Stimulated activated CD4-positive, alpha-beta T cell treated with anti-CD3 and anti-CD28 coated beads, Interleukin-1b, Interleukin-23, amount 100 ng/mL, for 48 hours (primary cell): ENCODE measurements at regions not wholly inside any gene's neighbourhood (a gene's known extent, or its start where the extent isn't known, plus 50 kb on each side); places are given as distances from the start of the nearest gene placed in this dataset.

Source experiments
- DNase-seq: peaks from one replicate; pipeline ENCODE4 v3.0.0-alpha.2; 2020

DNA sequence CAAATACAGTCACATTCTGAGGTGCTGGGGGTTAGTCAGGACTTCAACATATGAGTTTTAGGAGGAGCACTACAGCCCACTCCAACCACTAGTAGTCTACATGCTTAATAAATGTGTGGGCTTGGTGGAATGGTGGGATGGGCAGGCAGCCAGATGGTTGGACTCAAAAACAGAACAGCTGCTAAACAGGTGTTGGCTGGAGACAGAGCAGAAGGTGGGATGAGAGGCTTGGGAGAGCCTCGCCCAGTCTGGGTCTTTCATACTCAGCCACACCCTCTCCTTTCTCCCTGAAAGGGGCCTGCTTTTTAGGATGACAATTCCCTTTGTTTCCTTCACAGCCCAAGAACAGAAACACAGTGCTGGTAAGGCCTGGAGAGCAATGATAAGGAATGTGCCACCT is 143.9 kb upstream of the KLHL29 start:
- DNase-seq: no peak

DNA sequence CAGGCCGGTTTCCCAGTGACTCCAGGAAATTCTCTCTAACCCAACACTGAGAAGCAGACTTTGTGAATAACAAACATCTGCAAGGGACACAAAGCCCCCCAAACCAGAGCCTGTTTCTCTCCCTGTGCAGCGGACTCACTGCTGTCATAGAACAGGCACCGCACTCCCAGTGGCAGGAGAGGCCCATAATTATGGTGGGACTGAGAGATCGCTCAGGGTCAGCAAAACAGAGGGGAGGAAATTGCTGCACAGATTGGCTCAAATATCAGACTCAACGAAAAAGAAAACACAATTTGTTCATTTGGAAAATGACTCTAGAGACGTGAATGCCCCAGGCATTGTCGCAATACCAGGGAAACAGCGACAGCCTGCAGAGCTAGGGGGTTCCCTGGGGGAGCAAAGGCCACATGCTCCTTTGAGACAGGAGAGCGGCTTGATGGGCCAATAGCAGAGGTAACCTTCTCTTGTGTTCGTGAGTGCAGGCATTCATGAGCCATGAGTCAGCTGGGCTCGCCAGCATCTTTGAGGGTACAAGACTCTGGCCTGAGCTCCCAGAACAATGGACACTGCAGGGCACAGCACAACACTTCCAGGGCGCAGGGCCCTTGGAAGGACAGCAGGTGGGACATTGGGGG is 143.3 kb upstream of the KLHL29 start:
- no peak for DNase-seq

DNA sequence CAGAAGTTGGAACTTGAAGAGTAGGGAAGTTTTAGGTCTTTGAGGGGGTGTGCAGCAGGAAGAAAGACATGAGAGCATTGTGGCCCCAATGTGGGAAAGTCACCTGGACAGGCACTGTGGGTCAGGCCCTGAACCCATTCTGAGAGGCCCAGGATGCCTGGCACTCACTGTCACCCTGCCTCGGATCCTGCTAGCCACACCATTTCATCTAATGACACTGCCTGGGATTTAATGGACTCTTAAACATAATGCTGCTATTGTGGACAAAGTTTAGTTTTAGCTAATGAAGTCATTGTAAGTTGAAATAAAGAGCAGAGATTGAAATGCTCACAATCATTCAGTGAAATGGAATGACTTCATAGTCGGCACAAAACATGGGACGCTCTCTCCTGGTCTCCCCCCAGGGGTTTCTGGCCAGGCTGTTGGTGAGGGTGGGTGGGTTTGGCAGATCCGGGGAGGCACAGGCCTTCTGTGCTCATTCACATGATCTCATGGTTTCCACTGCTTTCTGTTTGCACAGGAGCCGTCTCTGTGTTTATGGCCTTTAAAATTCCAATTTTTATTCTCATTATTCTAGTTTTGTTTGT is 141.8 kb upstream of the KLHL29 start:
- DNase-seq: no peak

DNA sequence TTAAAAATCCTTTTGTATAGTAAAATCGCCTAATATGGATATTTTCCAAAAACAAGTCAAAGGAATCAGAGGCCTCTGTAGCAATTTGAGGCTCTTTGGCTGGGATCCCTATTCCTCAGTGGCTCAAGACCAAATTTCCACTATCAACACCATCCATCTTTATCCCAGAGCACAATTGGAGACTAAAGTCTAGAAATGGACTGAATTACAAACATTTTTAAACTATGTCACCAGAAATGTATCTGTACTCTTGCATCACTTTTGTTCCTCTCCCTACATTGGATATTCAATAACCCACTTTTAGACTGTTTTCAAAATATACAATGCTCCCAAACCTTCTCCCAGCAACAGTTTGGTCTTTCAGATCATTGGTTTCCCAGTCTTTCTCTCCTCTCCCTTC is 140.4 kb upstream of the KLHL29 start:
- DNase-seq: no peak

DNA sequence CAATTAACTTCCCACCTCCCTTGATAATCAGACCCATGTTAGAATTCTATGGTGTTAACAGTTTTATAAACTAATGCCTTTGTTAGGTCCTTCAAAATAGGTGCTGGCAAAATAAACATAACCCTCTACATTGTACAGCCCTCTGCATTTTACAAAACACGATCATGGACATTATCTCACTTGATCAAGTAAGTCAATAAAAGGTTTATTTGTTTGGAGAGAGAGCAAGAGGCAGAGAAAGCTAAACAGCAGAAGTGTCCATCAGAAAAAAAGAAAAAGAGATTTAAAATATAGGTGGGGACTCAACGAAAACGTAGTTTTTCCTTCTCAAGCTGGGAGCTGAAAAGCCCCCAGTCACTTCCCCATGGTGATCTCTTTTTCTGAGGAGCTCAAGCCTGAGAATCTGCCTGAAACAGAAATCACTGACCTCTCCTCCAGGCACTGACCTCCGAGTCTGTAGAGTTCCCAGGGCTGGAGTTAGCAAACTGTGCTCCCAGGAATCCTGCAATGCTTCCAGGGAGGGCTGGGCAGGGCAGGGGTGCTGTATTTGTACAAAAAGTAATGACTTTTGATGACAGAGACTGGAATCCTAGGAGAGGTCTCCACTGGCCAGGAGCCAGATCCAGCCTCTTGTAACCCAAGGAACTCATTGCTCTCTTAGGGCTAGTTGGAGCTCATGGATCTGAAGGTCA is 137.8 kb upstream of the KLHL29 start:
- DNase-seq: no peak

DNA sequence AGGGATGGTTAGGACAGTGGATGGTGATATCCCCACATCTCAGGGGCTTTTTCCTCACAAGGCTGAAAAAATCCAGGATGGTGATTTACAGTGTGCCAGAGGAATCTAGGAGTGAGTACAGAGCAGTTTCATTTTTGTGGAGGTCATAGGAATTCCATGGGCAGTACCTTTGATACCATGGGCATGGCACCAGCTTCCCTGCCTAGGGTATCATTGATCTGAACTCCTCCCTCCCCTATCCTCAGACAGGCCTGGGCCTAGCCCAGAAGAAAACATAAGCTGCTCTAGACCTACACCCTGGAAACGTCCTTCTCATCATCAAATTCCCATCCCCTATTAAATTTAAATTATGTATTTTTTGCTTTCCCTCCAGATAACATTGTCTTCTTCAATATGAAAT is 136.3 kb upstream of the KLHL29 start:
- no peak for DNase-seq

DNA sequence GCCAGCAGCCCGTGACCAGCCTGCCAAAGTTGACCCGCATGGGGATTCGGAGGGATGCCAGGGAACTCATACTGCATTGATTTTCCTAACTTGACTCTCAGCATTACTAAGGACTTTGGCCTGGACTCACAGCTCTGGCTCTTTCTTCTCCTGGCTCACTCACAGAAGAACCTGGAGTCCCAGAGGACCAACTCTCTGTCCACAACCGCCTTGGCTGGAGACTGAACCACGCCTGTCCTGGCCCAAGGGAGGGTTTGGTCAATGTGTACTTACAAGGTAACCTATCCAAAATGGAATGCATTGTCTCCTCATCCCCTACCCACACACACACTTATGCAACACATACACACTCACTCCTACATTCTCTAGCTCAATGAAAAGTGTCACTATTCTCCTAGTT is 135.6 kb upstream of the KLHL29 start:
- DNase-seq: no peak

DNA sequence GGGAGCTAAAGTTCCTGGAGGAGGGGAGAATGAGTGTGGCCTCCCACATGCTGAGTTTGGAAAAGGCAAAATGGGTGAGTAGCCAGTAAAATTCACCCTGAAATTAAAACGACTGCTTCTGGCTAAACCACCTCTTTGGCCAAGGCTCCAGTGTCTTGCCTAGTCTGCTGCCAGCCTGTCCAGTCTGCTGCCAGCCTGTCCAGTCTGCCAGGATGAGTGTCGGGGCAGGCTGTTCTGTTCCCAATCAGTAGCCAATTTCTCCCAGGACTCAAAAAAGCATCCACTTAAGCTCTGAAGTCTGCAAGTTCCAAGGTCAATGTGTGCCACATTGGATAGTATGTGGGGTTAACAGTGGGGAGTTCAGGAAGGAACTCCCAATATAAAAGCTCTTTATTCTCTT is 134.6 kb upstream of the KLHL29 start:
- DNase-seq: no peak

DNA sequence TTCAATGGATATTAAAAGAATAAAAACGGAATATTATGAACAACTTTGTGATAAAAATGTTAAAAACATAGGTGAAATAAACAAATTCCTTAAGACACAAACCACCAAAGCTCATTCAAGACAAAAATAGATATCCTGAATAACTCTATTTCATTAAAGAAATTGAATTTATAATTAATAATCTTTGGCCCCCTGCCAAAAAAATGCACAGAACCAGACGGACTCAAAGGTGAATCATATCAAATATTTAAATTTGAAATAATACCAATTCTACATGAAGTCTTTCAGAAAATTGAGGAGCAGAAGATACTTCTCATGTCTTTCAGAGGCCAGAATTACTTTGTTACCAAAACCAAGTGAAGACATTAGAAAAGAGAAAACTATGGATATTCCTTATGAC is 128.3 kb upstream of the KLHL29 start:
- DNase-seq: no peak

DNA sequence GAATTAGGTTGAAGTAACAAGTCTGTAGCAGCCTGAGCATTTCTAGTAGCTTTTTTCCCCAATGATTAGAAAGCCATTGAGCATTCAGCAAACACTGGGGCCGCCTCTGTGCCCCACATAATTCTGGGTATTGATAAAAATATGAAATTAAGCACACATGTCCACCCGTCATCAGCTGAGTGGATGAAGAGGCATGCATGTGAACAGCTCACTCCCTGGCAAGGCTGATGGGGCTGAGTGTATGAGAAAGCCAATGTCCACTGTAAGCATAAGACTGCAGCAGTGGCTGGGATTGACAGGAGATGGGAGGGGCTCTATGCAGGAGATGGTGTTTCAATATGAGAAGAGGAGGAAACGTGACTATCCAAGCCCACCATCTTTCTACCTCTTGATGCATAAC is 124.4 kb upstream of the KLHL29 start:
- no peak for DNase-seq

DNA sequence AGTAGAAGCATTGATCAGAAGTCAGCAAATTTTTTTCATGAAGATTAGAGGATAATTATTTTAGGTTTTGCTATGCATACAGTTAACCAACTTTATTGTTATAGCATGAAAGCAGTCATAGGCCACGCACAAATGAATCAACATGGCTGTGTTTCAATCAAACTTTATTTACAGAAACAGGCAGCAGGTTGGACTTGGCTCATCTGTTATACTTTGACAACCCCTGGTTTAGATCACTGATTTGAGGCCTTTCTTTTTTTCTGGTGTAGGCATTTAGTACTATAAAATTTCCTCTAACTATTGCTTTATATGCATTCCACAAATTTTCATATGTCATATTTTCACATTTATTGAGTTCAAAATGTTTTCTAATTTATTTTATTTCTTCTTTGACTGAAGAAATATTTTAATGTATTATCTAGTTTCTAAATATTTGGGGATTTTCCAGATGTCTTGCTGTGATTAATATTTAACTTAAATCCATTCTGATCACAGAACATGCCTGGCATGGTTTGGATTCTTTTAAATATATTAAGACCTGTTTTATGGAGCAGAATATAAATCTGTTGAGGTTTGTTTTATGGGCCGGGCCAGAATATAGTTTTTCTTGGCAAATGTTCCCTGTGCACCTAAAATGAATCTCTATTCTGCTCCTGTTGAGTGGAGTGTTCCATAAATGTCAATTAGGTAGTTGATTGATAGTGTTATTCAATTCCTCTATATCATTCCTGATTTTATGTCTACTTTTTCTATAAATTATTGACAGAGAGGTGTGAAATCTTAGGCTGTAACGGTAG is 116.3 kb upstream of the KLHL29 start:
- DNase-seq: no peak

DNA sequence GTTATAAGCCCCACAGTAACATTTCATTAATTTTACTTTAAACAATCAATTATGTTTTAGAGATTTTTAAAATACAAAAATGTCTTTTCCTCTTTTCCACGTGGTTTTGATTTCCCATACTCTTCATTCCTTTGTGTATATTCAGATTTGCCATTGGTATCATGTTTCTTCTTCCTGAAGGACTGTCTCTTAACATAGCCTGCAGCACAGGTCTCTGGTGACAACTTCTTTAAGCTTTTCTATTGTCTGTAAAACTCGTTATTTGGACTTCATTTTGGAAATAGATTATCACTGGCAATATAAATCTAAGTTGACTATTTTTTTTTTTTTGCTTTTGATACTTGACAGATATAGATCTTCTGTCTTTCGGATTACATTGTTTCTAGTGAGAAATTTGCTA is 115.2 kb upstream of the KLHL29 start:
- no peak for DNase-seq

DNA sequence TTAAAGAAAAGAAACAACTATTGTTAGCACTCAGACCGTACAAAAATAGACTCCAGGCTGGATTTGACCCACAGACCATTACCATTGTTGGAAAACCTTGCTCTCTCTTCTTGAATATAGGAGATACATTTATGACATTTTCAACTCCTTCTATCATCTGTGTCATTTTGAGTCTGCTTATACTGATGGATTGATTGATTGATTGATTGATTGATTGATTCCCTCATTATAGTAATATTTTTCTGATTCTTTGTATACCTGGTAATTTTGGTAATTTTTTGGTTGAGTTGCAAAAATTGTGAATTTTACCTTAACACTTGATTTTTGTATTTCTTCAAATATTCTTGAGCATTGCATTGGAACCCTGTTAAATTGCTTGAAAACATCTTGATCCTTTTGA is 114.2 kb upstream of the KLHL29 start:
- DNase-seq: no peak

DNA sequence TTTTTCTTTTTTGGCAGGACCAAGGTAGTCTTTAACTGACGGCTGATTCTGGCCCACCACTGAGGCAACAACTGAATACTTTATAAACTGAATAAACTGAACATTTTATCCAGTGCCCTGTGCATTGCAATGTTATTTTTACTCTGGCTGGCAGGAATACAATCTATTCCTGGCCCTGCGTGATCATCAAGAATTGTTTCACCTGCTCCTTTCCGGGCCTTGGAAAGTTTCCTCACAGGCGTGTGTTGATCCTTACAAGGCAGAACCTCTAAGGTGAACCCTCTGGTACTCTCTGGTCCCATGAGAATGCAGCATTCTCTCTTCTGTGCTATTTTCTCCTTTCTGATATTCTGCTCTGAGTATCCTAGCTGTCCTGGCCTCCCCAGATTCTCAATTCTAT is 113.7 kb upstream of the KLHL29 start:
- no peak for DNase-seq

DNA sequence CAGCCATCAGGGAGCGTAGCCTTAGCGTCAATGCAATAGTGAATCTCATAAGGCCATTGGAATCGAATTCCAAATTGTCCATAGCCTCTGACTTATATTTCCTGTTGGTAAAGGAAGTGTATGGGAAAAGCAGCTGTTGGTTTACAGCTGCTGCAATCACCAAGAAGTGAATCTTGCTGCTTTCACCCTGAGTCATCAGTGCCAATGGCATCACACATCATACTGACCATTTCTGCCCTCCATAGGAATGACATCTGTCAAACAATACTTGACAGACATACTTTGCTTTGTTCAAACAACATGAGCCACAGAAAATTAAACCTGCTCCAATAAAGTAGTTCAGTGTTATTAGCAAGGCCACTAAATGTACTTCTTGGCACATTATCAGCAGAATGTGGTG is 111.2 kb upstream of the KLHL29 start:
- DNase-seq: no peak

DNA sequence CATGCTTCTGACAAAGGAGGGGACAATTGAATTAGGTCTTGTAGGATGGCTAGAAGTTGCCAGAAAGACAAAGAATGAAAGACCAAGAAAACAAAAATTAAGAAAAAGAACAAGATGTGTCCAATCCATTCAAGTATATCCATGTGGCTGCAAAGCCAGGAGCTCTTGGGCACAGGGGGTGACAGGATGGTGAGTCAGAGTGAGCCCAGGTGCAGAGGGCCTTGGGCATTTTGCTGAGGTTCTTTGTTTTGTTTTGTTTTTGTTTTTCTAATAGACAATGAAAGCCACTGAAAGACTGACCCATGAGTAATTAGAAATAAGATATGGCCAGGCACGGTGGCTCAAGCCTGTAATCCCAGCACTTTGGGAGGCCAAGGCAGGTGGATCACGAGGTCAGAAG is 104.6 kb upstream of the KLHL29 start:
- DNase-seq: no peak

DNA sequence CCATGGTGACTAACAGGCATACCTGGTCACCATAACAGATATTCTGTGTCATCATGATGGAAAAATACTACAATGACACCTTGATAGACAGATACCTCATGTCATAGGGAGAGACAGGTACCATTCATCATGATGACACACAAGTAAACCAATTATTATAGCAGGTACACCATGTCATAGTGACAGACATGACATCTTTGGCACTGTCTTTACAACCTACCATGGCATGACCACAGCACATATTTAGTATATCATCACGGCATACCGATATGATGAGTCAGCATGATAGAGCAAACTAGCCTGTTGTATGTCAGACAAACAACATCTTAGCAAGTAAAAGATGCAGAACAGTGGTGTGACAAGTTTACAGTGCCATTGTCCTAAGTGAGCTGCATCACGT is 101.3 kb upstream of the KLHL29 start:
- DNase-seq: no peak

DNA sequence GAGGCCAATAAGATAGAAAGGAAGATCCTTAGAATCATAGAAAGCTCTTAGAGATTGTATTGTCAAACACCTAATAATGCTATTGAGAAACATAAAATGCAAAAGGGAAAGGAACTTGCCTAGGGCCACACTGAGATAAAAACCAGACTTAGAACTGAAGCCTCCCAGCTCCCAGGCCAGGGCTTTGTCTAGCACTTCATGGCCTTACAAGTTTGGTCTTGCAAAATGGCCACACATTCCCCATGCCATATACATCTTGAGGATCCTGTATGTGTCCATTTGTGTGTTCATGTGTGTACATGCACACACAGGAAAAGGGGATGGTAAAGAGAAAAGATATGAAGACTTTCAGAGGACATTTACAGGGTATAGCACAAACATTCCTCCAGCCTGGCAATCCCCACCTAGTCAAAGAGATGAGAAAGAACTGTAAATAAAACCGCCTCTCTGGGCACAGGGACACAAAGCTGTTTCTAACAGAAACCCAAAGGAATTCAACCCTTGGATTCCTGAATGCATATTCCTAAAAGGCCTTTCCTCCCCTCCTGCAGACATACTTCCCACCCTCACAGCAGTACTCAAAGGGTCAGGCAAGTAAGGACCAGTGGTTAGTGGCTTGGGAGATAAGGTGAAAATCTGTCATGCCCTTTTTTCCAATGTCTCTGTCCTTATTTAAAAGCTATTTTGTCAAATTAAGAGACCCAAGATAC is 99.7 kb upstream of the KLHL29 start:
- DNase-seq: no peak

DNA sequence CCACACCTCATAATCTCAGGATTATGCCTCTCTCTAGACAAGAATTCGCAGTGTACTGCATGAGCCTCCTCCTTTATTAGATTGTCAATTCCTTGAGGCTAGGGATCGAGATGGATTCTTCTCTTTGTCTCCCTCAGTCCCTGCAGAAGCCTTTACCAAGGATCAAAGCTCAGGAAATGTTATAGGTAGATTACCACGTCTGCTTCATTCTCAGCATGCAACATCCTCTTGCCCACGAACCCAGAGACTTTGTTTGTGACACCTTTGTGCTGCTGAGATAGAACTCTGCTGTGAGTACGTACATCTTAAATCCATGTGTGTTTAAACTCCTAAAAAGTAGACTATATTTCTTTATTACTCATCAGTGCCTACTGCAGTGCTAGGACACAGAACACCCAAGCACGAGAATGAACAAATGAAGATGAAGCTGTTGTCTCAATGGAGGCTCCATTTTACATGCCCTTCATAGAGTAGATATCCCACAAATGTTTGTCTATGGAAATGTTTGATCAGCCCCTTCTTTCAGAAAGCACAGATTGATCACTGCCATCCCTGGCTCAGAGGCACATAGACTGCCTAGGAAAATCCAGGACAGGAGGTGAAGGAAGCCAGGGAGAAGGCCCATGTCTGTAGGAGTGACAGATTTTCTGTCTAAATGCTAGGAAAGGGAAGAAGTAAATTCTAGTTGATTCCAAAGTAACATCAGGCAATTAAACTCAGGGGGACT is 98.8 kb upstream of the KLHL29 start:
- no peak for DNase-seq

DNA sequence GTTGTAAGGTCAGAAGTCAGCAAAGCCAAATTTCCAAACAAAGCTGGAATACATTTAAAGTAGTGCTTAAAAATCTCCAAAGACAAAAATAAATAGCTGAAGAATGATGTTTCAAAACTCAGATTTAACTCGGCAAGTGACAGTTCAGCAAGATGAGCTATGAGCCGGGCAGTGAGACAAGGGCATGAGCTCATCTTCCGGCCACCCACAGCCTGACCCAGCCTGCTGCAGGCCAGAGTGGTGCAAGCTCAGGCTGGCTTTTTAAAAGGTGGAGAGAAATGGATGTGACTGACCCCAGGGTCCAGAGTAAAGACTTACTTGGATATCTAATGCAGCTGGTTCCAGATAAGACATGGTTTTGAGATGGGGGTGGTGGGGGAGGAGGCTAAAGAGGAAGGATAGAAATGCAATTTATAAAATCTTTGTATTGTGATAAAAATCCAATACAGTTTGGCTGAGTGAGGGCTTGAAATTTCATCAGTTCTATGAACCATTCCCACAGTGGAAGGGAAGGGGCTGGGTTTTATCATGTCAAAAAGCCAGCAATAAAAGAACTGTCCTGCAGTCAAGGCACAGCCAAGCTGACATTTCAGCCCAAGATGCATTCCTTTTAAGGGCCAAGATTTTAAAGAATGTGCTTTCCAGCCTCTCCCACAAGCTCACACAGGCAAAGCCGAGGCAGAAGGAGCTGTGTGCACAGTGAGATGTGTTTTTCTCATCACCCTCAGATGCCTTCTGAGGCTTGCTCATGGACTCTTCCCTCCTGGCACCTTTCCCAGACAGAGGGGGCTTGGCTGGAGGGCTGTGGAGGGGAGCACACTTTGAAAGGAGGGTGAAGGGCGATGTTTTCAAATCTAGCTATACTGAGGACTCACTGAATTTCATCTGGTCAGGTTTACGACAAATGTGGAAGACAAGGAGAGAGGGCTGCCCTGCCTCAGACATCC is 97.9 kb upstream of the KLHL29 start:
- DNase-seq: no peak

DNA sequence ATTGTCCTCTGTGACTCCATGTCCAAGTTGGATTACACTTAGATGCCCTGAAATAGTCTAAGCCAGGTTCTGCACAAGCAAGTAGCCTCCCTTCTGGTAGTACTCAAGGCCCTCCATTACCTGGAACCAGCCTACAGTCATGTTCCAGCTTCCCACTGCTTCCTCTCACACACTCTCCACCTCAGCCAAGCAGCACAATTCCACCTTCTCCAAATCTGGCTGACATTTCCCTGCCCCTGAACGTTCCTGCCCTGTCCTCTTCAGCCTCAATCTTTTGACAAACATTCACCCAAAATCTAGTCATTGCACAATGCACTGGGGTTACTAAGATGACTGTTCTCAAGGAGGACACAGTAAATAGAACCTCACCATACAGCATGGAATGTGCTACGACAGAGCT is 95.3 kb upstream of the KLHL29 start:
- no peak for DNase-seq
